ENCODE measurements at regions not wholly inside any gene's neighbourhood (a gene's known extent, or its start where the extent isn't known, plus 50 kb on each side); places are given as distances from the start of the nearest gene placed in this dataset.

DNA sequence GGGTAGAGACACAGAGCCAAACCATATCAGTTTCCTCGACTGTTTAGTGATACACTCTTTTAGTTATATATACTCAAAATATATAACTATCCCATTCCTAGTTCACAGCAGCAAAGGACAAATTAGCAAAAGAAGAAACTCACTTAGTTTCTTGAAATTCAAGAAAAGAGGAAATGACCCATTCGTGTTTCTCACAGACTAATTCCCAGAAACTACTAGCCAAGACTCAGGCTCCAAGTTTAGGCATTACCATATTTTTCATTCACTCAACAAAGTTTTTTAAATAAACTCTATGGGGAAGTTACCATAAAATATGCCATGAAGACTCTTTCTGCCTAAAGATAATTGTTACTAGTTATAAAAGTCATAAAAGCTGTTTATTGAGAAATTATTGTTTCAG, 152.3 kb upstream of the DAAM1 start:
- TF ChIP-seq, protein P1, sequence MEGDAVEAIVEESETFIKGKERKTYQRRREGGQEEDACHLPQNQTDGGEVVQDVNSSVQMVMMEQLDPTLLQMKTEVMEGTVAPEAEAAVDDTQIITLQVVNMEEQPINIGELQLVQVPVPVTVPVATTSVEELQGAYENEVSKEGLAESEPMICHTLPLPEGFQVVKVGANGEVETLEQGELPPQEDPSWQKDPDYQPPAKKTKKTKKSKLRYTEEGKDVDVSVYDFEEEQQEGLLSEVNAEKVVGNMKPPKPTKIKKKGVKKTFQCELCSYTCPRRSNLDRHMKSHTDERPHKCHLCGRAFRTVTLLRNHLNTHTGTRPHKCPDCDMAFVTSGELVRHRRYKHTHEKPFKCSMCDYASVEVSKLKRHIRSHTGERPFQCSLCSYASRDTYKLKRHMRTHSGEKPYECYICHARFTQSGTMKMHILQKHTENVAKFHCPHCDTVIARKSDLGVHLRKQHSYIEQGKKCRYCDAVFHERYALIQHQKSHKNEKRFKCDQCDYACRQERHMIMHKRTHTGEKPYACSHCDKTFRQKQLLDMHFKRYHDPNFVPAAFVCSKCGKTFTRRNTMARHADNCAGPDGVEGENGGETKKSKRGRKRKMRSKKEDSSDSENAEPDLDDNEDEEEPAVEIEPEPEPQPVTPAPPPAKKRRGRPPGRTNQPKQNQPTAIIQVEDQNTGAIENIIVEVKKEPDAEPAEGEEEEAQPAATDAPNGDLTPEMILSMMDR (conservative IDR thresholded peaks at IDR 0.05; ENCODE audit: low read length): no peak
- TF ChIP-seq EZH2phosphoT487 (IDR thresholded peaks at IDR 0.05; ENCODE audit: borderline replicate concordance, low read depth, low read length): no peak

Data from OCI-LY7 (cell line).